ENCODE measurements at regions not wholly inside any gene's neighbourhood (a gene's known extent, or its start where the extent isn't known, plus 50 kb on each side); places are given as distances from the start of the nearest gene placed in this dataset.
"Not testable (repeated sequence)": the region's sequence is repeated elsewhere in the genome, so short reads cannot be mapped to it uniquely, and the experiment has no call there.

DNA sequence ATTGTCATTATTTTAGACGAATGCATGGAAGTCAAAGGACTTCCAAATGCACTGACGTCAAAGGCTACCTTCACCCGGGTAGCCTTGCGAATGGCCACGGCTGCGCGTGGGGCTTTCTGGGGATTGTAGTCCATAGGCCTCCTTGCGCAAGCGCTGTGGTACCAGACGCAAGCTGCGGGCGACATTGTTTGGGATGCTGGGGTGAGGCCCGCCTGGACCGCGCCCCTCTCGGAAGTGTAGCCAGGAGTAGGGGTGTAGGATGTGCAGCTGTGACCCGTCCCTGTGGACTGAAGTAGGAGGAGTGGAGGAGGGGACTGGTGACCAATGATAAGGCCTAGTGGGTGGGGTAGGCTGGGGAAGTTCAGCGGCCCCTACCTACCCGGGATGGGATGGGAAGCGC, 720.0 kb upstream of the DEFB115 start:
- TF ChIP-seq, protein P1, sequence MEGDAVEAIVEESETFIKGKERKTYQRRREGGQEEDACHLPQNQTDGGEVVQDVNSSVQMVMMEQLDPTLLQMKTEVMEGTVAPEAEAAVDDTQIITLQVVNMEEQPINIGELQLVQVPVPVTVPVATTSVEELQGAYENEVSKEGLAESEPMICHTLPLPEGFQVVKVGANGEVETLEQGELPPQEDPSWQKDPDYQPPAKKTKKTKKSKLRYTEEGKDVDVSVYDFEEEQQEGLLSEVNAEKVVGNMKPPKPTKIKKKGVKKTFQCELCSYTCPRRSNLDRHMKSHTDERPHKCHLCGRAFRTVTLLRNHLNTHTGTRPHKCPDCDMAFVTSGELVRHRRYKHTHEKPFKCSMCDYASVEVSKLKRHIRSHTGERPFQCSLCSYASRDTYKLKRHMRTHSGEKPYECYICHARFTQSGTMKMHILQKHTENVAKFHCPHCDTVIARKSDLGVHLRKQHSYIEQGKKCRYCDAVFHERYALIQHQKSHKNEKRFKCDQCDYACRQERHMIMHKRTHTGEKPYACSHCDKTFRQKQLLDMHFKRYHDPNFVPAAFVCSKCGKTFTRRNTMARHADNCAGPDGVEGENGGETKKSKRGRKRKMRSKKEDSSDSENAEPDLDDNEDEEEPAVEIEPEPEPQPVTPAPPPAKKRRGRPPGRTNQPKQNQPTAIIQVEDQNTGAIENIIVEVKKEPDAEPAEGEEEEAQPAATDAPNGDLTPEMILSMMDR (IDR thresholded peaks at IDR 0.05; ENCODE audit: low read depth, low read length, missing input control), result not testable (repeated sequence)
- TF ChIP-seq, protein P2, sequence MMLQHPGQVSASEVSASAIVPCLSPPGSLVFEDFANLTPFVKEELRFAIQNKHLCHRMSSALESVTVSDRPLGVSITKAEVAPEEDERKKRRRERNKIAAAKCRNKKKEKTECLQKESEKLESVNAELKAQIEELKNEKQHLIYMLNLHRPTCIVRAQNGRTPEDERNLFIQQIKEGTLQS (IDR thresholded peaks at IDR 0.05), result not testable (repeated sequence)
- not testable (repeated sequence) for TF ChIP-seq SP1, RAD21, JUND, RXRA (IDR thresholded peaks at IDR 0.05)

All from liver (tissue), 3 donors.